ENCODE measurements at regions not wholly inside any gene's neighbourhood (a gene's known extent, or its start where the extent isn't known, plus 50 kb on each side); places are given as distances from the start of the nearest gene placed in this dataset.

DNA sequence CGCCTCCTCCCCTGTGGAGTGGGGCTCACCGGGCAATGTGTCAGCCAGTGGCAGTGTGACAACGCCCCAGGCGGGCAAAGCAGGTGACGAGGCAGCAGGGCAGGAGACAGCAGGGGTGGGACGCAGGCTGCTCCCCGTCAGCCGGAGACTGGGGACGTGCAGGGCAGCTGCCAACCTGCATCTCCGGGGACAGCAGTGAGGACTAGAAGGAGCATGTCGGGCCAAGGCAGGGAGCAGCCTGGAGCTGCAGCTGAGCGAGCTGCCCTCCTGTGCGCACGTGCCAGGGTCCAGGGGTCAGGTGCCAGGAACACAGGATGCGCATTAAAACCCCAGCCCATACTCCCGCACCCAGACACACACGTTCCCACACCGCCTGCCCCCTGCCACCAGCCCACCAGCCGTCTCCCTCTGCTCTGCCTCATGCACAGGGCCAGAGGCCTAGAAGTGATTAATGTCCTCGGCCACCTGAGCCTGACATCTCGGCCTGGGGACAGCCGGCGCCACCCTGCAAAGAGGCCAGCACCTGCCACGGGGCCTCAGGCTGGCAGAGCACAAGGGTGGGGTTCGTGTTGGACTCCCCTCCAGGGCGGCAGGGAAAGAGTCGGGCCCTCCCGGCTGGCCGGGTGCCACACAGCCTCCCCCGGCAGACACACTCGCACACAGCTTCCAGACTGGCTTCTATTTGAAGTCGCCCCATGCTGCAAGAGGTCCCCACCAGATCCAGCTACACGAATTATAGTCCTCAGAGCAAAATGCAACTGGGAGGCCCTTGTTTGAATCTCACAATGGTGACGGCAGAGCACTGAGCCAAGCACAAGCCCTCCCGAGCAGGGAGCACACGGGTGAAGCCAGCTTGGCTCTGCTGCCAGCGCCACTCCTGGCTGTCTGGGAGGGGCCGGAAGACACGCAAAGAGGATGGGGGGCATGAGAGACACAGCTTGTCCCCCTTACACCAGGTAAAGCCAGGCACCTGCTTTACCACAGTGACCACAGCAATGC is 90.4 kb downstream of the RBFOX3 start:
- no peak for DNase-seq

DNA sequence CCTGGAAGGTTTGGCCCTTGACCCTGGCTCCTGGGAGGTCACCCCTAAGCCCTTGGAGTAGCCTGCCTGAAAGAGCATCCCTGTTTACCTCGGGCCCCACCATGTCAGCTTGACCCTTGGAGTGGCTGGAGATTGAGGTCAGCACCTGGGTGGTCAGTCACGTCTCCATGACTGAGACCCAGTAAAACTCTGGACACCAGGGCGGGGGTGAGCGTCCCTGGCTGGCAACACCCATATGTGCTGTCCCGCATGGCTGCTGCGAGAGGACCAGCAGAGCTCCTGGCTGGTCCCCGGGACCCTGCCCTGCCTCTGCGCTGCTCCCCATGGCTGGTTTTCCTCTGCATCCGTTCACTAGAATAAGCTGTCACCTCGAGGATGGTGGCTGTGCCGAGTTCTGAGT is 91.2 kb downstream of the RBFOX3 start:
- no peak for DNase-seq

DNA sequence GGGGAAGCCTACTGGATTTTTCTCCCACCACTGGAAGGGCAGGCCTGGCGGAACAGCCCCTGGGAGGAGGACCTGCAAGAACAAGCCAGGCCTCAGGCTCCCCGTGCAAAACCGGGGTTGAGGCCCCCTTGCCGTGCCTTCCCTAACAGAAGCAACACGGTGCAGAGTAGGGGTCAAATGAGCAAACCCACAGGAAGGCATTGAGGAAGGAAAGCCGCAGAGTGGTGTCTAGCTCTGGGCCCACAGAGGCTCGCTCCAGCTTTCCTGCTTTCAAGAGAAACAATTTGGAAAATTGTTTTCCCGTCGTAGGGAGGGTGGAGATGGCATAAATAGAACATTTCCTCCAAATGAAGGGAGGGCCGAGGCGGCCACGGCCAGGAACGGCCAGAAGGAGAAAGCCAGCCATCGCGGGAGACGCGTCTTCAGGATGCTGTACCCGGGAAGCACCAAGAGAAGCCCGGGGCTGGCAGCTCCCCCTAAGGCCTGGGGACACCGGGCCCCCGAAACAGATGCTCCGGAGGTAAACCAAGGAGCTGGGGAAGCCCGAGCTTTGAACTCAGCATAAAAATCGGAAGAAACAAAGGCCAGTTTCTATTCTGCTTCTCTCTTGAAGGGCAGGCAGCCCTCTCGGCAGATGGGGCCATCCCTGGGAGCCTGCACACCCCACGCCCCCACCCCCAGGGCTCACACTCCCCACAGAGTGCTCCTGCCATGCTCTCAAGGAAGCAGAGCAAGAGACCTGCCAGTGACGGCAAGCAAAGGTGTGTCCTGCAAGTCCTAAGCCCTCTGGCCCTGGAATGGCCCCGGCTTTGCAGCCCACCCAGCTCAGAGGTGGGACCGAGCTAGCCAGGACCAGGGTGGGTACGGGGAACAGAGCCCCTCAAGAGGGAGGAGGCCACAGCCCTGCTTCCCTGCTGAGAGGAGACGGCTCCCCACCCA is 92.0 kb downstream of the RBFOX3 start:
- DNase-seq, result no peak

DNA sequence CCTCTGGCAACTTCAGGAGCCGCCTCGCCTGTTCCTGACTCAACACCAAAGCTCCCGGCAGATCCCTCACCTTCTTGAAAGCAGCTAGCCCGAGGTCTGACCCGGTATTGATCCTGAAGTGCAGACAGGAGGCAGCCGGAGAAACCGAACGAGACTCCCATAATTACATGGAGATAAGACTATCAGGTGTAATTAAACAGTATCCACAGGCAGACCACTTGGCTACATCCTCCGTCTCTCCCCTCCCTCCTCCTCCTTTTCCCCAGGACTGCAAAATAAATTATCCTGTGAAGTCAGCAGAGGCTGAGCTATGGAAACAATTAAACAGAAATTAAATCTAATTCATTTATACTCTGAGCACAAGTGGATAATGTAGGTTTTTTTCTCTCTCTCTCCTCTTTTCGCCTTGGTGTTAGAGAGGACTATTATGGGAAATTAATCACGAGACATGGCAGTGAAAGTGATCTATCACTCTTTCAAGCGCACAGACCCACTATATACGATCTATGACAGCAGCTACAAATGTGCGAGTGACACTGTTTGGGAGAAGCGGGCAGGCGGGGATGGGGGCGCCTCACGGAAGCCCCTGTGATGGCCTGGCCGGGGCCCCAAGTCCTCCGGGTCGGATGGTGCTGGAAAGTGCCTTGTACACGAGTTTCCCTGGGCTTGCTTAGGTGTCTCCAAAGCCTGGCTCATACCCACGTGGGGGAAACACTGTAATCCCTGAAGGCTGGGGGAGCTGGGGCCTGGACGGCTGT is 92.8 kb downstream of the RBFOX3 start:
- no peak for DNase-seq

DNA sequence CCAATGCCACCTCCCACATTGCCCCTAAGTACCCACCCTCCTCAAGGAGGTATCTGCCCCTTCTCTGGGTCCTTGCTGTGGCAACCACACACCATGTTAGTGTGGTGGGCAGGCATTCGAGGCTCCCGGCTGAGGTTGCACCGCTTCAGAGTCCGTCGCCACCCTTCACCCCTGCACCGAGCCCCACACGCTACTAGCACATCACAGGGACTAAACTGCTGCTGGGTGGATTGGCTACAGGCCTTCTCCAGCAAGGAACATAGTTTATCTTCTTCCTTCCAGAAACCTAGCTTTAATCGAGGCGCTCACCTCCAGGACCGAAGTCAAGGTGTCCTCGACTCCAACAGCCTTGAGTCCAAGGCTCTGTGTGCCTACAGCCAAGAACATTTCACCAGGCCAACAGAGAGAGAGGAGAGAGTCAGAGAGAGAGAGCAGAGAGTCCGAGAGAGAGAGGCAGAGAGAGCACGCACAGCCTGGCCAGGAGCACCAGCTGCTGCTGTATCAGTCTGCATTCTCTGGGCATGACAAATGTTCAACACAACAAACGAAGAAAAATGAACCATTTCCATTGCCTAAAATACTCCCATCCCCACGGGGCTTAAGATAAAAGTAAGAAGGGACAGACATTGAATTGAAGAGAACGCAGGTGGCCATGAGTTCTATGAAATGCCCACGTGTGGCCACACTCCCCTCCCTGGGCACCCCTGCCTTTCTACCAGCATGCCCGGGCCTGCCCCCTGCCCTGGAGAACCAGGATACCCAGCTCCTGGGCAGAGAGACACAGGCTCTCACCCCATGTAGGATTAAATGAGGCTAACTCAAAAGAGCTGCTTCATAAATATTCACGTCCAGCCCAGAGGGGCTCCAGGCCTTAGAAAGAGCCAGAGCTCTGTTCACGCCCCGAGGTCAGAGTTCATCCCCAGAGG is 94.9 kb downstream of the RBFOX3 start:
- no peak for DNase-seq

DNA sequence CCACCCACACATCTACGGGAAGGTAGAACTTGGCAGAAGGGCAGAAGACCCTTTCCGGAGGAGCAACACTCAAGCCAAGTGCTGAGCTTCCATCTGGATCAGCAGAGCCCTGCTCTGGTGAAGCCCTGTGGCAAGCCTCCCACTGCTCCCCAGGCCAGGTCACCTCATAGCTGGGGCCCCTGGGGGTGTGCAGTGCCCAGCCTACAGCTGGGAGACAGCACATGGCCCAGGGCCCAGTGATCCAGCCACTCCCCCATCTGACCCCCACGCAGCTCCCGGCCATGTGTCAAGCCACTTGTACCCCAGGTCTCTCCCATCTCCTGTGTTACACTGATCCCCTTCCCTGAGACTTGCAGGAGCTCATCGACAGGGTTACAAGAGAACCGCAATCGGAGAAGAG is 95.7 kb downstream of the RBFOX3 start:
- DNase-seq, result no peak

DNA sequence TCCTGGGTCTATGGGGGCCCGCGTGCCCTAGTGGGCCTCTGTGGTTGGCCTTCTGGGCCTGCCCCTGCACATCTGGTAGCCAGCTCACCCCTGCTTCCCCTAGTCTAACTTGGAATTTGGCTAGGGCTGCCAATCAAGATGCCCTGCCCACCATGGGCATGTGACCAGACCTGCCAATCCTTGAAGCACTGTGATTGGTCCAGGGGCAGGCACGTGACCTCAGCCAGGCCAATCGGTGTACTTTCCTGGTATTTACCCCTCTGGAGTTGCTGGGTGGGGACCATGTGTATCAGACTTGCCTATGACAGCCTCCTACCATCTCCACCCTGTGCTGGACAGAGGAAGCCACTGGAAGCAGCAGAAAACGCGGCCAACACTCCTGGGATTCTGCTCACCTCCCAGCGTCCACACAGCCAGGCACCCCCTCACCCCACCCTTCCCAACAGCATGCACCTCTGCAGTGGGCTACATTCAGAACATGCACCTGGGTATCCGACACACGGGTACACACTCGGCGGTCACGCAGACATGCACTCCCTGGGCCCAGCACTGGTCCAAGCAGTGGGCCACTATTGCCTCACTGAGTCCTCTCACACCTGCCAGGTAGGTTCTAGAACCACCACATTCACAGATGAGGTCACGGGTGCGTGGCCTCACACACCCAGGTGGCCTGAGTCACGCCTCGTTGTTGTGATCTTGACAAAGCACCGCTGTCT is 96.9 kb downstream of the RBFOX3 start:
- DNase-seq, result no peak

DNA sequence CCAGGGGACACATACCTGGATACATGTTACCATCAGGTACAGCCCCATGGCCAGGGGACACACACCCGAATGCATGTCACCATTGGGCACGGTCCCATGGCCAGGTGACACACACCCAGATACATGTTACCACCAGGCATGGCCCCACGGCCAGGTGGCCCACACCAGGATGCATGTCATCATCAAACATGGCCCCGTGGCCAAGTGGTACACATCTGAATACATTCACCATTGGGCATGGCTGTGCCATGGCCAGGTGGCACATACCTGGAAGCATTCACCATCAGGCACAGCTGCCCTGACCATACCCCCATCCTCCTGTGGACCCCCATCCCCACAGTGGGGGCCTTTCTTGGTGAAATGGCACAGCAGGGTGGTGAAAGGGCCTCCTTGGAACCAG is 97.6 kb downstream of the RBFOX3 start:
- no peak for DNase-seq

DNA sequence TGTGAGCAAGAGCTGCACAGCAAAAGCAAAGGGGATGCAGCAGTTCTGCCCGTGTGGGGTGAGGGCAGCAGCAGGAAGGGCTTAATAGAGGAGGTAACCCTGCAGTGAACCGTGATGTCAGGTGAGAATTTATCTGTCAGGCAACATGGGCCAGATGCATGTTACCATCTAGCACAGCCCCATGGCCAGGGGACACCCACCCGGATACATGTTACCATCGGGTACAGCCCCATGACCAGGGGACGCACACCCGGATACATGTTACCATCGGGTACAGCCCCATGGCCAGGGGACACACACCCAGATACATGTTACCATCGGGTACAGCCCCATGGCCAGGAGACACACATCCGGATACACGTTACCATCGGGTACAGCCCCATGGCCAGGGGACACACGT is 99.4 kb downstream of the RBFOX3 start:
- no peak for DNase-seq

DNA sequence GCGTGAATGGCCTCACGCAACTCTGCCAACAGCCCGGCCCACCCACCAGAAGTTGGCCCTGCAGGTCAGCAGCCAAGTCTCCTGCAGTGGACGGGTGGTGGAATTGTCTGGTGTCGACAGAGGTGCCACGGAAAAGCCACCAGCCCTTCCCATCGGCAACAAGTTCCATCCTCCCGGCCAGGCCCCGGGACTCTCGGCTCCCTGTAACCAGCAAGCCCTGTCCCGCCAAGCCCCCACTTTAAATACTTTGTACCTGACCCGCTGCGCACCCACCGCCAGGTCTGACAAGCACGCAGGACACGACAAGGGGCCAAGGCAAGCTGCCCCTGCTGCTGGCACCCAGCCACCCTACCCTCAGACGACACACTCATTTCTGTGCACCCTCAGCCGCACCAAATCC is 100.8 kb downstream of the RBFOX3 start:
- DNase-seq, result no peak

DNA sequence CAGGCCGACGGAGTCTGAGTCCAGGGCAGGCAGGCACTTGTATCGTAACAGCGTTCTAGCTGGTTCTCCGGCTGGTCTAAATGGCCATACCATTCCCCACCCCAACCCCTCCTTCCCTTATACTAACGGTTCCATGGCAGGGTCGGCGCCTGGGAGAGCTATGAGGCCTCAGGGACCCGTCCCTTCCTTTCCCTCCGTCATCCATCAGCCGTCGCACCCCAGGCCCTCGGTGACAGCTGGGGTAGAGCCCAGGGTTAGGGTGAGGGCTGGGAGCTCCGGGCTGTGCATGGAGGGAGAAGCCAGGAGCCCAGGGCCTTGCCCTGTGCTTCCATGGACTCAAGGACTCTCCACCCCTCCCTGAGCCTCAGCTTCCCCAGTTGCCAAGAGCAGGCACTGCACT is 101.4 kb downstream of the RBFOX3 start:
- DNase-seq, result no peak

DNA sequence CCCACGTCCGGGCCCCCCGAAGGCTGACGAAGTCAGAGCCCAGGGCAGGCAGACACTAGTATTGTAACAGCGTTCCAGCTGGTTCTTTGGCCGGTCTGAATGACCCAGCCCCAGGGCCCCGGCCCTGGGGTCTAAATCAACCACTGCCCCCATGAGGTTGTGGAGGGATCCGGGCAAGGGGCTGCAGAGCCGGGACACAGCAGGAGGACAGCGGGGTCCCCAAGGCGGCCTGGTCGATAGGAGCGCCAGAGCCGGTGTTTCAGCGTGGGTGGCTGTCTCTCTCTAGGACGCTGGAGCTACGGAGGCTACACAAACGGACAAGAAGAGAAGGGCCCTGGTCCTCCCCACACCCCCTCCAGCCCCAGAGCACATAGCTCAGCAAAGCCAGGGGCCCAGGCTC is 101.8 kb downstream of the RBFOX3 start:
- DNase-seq, result no peak

DNA sequence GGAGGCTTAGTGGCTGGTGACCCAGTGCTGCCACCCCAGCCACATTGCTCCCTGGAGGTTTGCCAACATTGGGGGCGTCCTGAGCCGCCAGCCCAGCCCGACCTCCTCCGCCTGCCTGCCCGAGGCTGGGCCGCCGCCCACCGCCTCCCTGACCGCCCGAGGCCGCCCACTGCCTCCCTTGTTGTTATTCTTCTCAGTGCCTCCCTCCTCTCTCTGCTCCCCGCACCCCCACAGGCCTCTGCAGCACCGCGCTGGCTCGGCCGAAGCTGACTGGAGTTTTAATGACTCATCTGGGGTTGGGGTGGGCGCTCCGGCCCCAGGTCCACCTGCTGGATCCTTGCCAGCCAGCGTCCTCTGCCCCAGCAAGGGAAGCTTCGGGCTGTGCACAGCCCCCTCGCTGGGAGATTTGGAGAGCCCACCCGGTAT is 102.5 kb downstream of the RBFOX3 start:
- DNase-seq, result no peak

DNA sequence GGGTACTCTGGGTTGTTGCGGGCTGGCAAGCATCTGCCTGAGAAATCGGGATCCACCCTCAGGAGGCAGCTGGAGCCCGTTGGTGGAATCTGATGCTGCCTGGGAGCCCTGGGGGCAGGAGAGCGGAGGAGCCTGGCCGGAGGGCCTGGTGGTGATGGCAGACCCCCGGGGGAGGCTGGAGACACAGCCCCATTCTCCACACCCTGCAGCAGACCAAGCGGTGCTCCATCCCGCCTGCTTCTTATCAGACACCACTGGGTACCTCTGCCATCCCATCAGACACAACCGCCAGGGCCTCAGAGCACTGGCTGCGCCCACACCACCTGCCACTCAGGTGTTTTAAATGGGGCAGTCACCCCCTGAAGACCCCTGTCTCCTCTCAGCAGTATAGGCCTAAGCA is 103.9 kb downstream of the RBFOX3 start:
- DNase-seq, result no peak

DNA sequence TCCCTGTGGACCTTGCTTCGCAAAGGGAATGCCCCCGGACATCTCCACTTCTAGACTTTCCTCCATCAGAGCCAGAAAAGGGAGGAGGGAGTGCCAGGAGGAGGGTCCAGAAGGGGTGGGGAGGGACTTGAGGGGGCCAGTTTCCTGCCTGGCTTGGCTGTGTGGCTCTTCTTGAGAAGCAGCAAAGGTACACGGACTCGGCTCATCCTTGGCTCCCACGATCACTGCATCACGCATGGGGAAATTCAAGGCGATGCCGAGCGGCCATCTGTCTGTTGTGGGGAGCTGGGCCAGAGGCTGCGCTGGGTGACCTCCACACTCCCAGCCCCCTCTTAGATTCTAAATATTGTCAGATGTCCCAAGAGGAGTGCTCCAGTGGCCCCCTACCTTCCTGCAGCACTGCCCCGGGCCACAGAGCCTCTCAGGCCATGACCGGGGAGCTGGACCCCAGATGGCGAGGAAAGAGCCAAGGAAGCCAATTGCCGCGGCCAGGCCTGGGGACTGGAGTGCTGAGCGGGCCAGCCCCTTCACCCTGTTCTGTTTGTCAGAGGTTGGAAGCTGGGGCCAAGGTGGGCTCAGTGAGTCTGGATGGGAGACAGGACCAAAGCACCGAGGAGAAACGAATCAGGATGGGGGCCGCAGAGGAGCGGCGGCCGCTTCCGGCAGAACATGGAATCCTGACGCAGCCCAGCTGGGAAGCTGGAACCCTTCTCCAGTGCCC is 104.5 kb downstream of the RBFOX3 start:
- no peak for DNase-seq

DNA sequence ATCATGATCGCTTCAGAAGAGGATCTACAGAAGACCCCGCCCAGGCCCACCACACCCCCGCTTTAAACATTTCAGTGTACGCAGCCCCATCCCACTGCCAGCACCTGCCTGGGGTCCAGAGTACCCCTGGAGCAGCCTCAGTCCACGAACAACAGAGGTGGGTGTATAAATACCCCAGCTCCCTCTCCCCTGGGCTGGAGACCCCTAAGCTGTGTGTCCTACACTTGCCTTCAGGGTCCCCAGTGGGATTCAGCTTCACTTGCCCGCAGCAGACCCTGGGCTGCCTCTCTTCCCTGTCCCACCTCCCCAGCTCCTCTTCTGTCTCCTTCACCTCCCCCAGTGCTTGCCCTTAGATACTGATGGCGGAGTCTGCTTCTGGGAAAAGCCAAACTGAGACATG is 105.7 kb downstream of the RBFOX3 start:
- DNase-seq, result no peak

DNA sequence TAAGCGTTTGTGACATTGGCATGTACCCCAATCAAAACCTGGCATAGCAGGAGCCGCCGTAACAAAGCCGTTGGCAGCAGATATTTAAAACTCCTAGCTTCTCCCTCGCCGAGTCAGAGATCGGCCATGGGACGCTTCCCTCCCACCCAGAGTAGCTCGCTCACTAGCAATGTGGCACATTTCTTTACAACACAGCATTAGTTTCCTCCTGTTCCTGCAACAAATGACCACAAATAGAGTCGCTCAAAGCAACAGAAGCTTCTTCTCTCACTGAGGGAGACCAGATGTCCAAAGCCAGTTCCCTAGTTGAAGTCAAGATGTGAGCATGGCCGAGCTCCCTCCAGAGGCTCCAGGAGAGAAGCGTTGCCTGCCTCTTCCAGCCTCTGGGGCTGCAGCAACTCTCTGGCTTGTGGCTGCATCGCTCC is 106.7 kb downstream of the RBFOX3 start:
- no peak for DNase-seq

DNA sequence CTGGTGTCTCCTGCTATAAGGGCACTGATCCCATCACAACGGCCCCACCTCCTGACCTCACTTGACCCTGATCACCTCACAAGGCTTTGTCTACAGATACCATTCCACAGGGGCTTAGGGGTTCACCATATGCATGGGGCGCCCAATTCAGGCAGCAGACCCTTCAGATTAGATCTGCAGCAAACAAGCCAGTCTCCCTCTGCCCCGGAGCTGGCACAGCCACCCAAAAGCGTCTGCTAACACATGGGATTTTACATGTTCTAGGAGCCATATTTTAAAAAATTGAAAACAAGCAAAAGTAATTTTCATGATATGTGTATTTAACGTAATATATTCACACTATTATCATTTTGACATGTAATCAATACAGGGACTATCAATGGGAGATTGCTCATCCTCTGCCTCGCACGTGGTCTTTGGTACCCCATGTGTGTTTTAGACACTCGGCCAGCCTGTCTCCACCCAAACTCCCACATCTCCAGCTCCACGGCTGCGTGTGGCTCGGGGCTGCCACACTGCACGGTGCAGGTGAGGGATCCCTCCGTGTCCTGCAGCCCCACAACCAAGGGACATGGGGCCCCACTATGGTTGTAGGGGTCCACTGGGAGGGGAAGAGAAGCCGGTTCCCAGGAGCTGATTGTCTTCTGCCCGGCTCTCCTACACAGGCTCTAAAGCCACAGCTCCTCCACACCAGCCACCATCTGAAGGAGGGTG is 107.6 kb downstream of the RBFOX3 start:
- no peak for DNase-seq

DNA sequence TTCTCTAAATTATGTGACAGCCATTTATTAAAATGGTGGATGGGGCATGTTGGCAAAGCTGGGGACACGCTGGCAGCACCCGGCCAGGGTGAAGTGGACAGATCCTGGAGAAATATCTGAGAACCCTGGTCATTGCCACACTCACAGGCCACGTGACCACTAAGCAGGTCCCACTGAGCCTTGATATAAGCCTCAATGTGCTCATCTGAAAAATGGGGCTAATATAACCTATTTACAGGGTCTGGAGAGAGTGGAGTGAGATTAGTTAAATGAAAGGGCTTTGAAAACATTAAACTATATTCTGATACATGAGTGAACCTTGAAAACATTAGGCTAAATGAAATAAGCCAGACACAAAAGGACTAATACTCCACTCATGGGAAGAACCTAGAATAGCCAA is 108.9 kb downstream of the RBFOX3 start:
- DNase-seq, result no peak

All from activated CD4-positive, alpha-beta T cell treated with anti-CD3 and anti-CD28 coated beads for 4 hours (primary cell).